ENCODE measurements at regions not wholly inside any gene's neighbourhood (a gene's known extent, or its start where the extent isn't known, plus 50 kb on each side); places are given as distances from the start of the nearest gene placed in this dataset.

GRCh38 chr2:107412209-107412904, 414.3 kb upstream of the RGPD4 start:
- Histone ChIP-seq H3K27me3 (ENCODE audit: insufficient read depth, low read depth) (no peaks in the 10 kb centered on the region), H3K9ac (no peak overlapping the region), H4K20me1 (ENCODE audit: insufficient read depth) (no peaks in the 10 kb centered on the region), H3K4me3 (IDR thresholded peaks at IDR 0.05; ENCODE audit: insufficient read depth, low read depth, low read length) (no peak overlapping the region), H3K4me1 (ENCODE audit: low read depth, poor library complexity, severe bottlenecking) (no peaks in the 10 kb centered on the region), H3K27ac (no peak overlapping the region), H3K36me3 (ENCODE audit: insufficient read depth) (no peaks in the 10 kb centered on the region), H3K79me2 (ENCODE audit: insufficient read depth, low read depth) (no peaks in the 10 kb centered on the region), H2AFZ (ENCODE audit: low read depth) (no peak overlapping the region), H3K4me2 (no peak overlapping the region)
- no peak for TF ChIP-seq CTCF (conservative IDR thresholded peaks at IDR 0.05; ENCODE audit: low read depth, low read length)

GRCh38 chr2:107412981-107413380, 413.7 kb upstream of the RGPD4 start:
- Histone ChIP-seq H3K27me3 (ENCODE audit: insufficient read depth, low read depth) (no peaks in the 10 kb centered on the region), H3K4me1 (ENCODE audit: low read depth, poor library complexity, severe bottlenecking) (no peaks in the 10 kb centered on the region), H4K20me1 (ENCODE audit: insufficient read depth) (no peaks in the 10 kb centered on the region), H3K27ac (no peak overlapping the region), H3K36me3 (ENCODE audit: insufficient read depth) (no peaks in the 10 kb centered on the region), H3K4me3 (IDR thresholded peaks at IDR 0.05; ENCODE audit: insufficient read depth, low read depth, low read length) (no peak overlapping the region), H3K4me2 (no peak overlapping the region), H2AFZ (ENCODE audit: low read depth) (no peak overlapping the region), H3K9ac (no peak overlapping the region), H3K79me2 (ENCODE audit: insufficient read depth, low read depth) (no peaks in the 10 kb centered on the region)
- TF ChIP-seq CTCF (conservative IDR thresholded peaks at IDR 0.05; ENCODE audit: low read depth, low read length), result no peak

- Histone ChIP-seq H3K4me2 (no peak overlapping the region), H3K9ac (no peak overlapping the region), H3K36me3 (ENCODE audit: insufficient read depth) (no peaks in the 10 kb centered on the region), H3K27ac (no peak overlapping the region), H4K20me1 (ENCODE audit: insufficient read depth) (no peaks in the 10 kb centered on the region), H3K79me2 (ENCODE audit: insufficient read depth, low read depth) (no peaks in the 10 kb centered on the region), H3K4me3 (IDR thresholded peaks at IDR 0.05; ENCODE audit: insufficient read depth, low read depth, low read length) (no peak overlapping the region), H3K4me1 (ENCODE audit: low read depth, poor library complexity, severe bottlenecking) (peaks cover 11% of the 10 kb centered on the region), H3K27me3 (ENCODE audit: insufficient read depth, low read depth) (no peaks in the 10 kb centered on the region), H2AFZ (ENCODE audit: low read depth) (no peak overlapping the region)
- TF ChIP-seq CTCF (conservative IDR thresholded peaks at IDR 0.05; ENCODE audit: low read depth, low read length), result no peak
These were observed 412.3 kb upstream of the RGPD4 start for GRCh38 chr2:107414376-107414775.

GRCh38 chr2:107418708-107419107, 408.0 kb upstream of the RGPD4 start:
- H3K9ac ChIP-seq, result no peak overlapping the region
- H3K79me2 ChIP-seq (ENCODE audit: insufficient read depth, low read depth), result no peaks in the 10 kb centered on the region
- H2AFZ ChIP-seq (ENCODE audit: low read depth), result no peak overlapping the region; the same call in 1 of the 2 replicates
- H3K4me3 ChIP-seq (IDR thresholded peaks at IDR 0.05; ENCODE audit: insufficient read depth, low read depth, low read length), result no peak overlapping the region
- no peak overlapping the region for H3K27ac ChIP-seq
- H3K36me3 ChIP-seq (ENCODE audit: insufficient read depth), result no peaks in the 10 kb centered on the region
- H4K20me1 ChIP-seq (ENCODE audit: insufficient read depth), result no peaks in the 10 kb centered on the region
- no peak for TF ChIP-seq CTCF (conservative IDR thresholded peaks at IDR 0.05; ENCODE audit: low read depth, low read length)
- H3K27me3 ChIP-seq (ENCODE audit: insufficient read depth, low read depth), result no peaks in the 10 kb centered on the region
- no peak overlapping the region for H3K4me2 ChIP-seq
- peaks cover 11% of the 10 kb centered on the region for H3K4me1 ChIP-seq (ENCODE audit: low read depth, poor library complexity, severe bottlenecking)
